Left lung (tissue), 4 donors: ENCODE measurements at regions not wholly inside any gene's neighbourhood (a gene's known extent, or its start where the extent isn't known, plus 50 kb on each side); places are given as distances from the start of the nearest gene placed in this dataset.

Source experiments
- ATAC-seq: fragments of 200-7000 bp; cut with Tn5 transposase; one replicate; pipeline ENCODE4 v1.9.1; 2020; ENCODE audit warnings: moderate library complexity
- DNase-seq, 4 donors: peaks; one replicate each; pipeline ENCODE4 v3.0.0-alpha.2; 2013 to 2020
- H3K27ac ChIP-seq, 2 donors: fragments of 200-600 bp; sonication (generic) in 1 of 2; one replicate each; pipeline versions ENCODE4 v1.5.0 to v1.8.0; 2020 to 2021
- H3K27me3 ChIP-seq, 2 donors: fragments of 200-600 bp; sonication (generic) in 1 of 2; one replicate each; pipeline versions ENCODE4 v1.5.0 to v1.8.0; 2020 to 2021
- H3K36me3 ChIP-seq, 2 donors: fragments of 200-600 bp; sonication (generic) in 1 of 2; one replicate each; pipeline versions ENCODE4 v1.5.0 to v1.8.0; 2020 to 2021
- H3K4me1 ChIP-seq, 2 donors: fragments of 200-600 bp; one replicate each; pipeline ENCODE4 v1.8.0; 2021
- H3K4me3 ChIP-seq, 2 donors: fragments of 200-600 bp; sonication (generic) in 1 of 2; one replicate each; pipeline versions ENCODE4 v1.5.0 to v1.8.0; 2020 to 2021; ENCODE audit warnings: mild to moderate bottlenecking in 1 of 2
- H3K9me3 ChIP-seq, 2 donors: fragments of 200-600 bp; sonication (generic) in 1 of 2; one replicate each; pipeline versions ENCODE4 v1.5.0 to v1.8.0; 2020 to 2021
- CTCF ChIP-seq, 2 donors: fragments of 200-600 bp; sonication (generic) in 1 of 2; IDR thresholded peaks; one replicate each; pipeline versions ENCODE4 v1.5.0 to v1.8.0; 2021; ENCODE audit warnings: antibody characterized with exemption in 2 of 2
- intact Hi-C, 2 donors: fragments of 100-400 bp; cut with DNase I; formaldehyde crosslinking; loops; one replicate each; pipeline versions ENCODE4 v1.11.2 to v1.14.2; 2022
- donor health status: DM: no; HTN: yes; CAD: no.
- donor health status: DM: no; HTN: no; CAD: no.

DNA sequence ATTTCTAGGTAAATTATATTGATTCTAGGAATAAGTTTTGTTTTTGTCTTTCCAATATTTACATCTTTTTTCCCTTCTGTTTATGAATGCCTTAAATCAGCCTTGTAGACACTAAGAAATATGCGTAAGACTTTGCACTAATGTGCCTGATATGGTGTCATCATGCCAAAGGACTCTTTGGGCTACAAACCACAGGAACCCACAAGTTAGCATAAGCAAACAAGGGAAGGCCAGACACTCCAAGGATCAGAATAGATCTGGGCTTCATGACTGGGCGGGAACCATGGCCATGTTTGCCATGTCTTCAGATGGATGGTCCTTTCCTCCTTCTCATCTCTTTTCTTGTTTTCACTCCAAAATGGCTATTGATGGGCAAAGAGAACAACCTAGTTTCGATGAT lies 242.2 kb upstream of the CHRNA7 start:
- Histone ChIP-seq H3K4me3 (no peak overlapping the region), H3K27me3 (no peaks in the 10 kb centered on the region), H3K9me3 (no peaks in the 10 kb centered on the region), H3K4me1 (no peaks in the 10 kb centered on the region), H3K27ac (no peak overlapping the region), H3K36me3 (no peaks in the 10 kb centered on the region)
- intact Hi-C loops = no loop called here
- DNase-seq (no peak), ATAC-seq (no peak)
- no peak for TF ChIP-seq CTCF (IDR thresholded peaks at IDR 0.05)

DNA sequence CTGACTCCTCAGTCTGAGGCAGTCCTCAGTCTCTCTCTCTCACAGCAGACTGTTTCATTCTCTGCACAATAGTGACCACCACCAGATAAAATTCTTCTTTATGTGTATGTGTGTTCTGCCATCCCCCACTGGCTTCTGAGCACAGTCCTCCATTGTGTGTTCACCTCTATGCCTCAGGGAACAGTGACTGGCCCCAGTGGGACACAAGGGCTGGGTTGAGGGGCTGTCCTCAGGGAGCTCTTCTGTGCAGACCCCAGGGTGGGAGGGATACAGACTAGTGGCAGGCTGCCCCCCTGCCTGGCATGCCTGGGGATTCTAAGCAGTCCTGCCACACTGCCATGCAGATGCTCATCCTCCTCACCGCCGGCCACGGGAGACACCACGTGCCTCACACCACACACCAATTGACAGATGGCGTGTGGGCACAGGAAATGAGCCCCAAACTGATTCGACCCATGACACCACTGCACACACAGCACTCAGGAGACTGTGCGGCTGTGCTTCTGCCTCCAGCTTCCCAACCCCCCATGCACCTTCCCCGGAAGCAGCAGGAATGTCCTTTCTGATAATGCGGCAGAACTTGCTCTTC lies 237.6 kb upstream of the CHRNA7 start:
- H3K4me3 ChIP-seq = no peak overlapping the region
- intact Hi-C loops = loop anchor here in 1 of 2 donors (10.0 kb wide), 1 partner anchor 62 kb away; no protein-coding TSS in a partner anchor
- no peaks in the 10 kb centered on the region for H3K27me3 ChIP-seq
- no peak for ATAC-seq
- DNase-seq = no peak
- no peak overlapping the region for H3K27ac ChIP-seq
- no peaks in the 10 kb centered on the region for H3K9me3 ChIP-seq
- no peak for TF ChIP-seq CTCF (IDR thresholded peaks at IDR 0.05)
- no peaks in the 10 kb centered on the region for H3K4me1 ChIP-seq
- no peaks in the 10 kb centered on the region for H3K36me3 ChIP-seq

GRCh38 chr15:31799319-31799714 lies 231.0 kb upstream of the CHRNA7 start:
- H3K27ac ChIP-seq = no peak overlapping the region
- intact Hi-C loops = loop anchor here in 1 of 2 donors (10.0 kb wide), 1 partner anchor 55 kb away; no protein-coding TSS in a partner anchor
- DNase-seq = no peak
- H3K27me3 ChIP-seq = no peaks in the 10 kb centered on the region
- H3K36me3 ChIP-seq = no peaks in the 10 kb centered on the region
- H3K4me1 ChIP-seq = no peaks in the 10 kb centered on the region
- no peak overlapping the region for H3K4me3 ChIP-seq
- no peak for ATAC-seq
- TF ChIP-seq CTCF (IDR thresholded peaks at IDR 0.05) = no peak
- H3K9me3 ChIP-seq = no peaks in the 10 kb centered on the region

DNA sequence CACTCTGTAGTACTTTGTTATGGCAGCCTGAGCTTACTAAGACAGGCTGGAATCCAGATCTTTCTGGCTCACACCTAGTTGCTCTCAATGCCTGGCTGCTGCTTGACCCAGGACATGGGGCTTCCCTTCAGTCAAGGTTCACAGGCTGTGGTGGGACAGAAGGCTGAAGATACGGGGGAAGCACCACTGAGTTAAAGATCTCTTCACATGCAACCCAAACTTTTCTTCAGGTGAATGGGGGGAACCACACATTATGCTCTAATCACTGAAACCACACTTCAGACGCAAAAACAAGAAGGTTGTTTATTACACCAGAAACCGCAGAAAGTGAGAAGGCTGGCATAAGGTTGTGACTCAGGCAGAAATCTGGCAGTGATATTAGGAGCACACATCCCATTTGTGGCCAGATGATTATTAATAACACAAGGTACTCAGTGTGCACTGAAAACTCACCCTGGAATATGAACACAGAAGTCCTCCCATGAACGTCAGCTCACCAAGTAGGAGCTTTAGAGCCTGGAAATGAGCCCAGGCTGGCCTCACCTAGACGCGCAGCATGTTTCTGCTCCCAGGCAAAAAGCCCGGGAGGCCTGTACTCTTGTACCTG lies 230.5 kb upstream of the CHRNA7 start:
- Histone ChIP-seq H3K27ac (no peak overlapping the region), H3K36me3 (no peaks in the 10 kb centered on the region)

More for the DNA sequence above, 230.5 kb upstream of the CHRNA7 start:
- DNase-seq (no peak), ATAC-seq (no peak)
- no peaks in the 10 kb centered on the region for H3K27me3 ChIP-seq
- TF ChIP-seq CTCF (IDR thresholded peaks at IDR 0.05) = no peak
- no peak overlapping the region for H3K4me3 ChIP-seq
- no peaks in the 10 kb centered on the region for H3K9me3 ChIP-seq
- intact Hi-C loops = loop anchor here in 1 of 2 donors (10.0 kb wide), 1 partner anchor 55 kb away; no protein-coding TSS in a partner anchor
- H3K4me1 ChIP-seq = no peaks in the 10 kb centered on the region
